WERI-Rb-1 (cell line): ENCODE measurements at regions not wholly inside any gene's neighbourhood (a gene's known extent, or its start where the extent isn't known, plus 50 kb on each side); places are given as distances from the start of the nearest gene placed in this dataset.

Experiments
- DNase-seq: peaks from one replicate; pipeline ENCODE4 v3.0.0-alpha.2; 2020
- H3K27ac ChIP-seq: fragments of 250-450 bp; sonication (Bioruptor Pico); 2 replicates; pipeline ENCODE4 v1.5.1; 2020; ENCODE audit warnings: mild to moderate bottlenecking, moderate library complexity
- H3K27me3 ChIP-seq: fragments of 250-450 bp; sonication (Bioruptor Pico); 2 replicates; pipeline ENCODE4 v1.5.1; 2021; ENCODE audit warnings: mild to moderate bottlenecking, low read depth, moderate library complexity; ENCODE audit not compliant: insufficient read depth, severe bottlenecking
- H3K36me3 ChIP-seq: fragments of 250-450 bp; sonication (Bioruptor Pico); 2 replicates; pipeline ENCODE4 v1.5.1; 2020; ENCODE audit warnings: mild to moderate bottlenecking, moderate library complexity
- H3K4me3 ChIP-seq: 2 replicates; pipeline ENCODE4 v1.5.1; 2011; ENCODE audit warnings: low read depth, mild to moderate bottlenecking, control low read depth, low read length
- H3K9me3 ChIP-seq: fragments of 250-450 bp; sonication (Bioruptor Pico); 2 replicates; pipeline ENCODE4 v1.5.1; 2021; ENCODE audit warnings: mild to moderate bottlenecking, moderate library complexity; ENCODE audit not compliant: severe bottlenecking
- CTCF ChIP-seq: IDR thresholded peaks from 2 replicates; pipeline ENCODE4 v1.5.1; 2011; ENCODE audit warnings: low read depth, mild to moderate bottlenecking, control low read depth, inconsistent platforms, low read length

GRCh38 chr3:194225988-194226663 lies 90.2 kb downstream of the HES1 start:
- TF ChIP-seq CTCF = no peak
- H3K27ac ChIP-seq = no peak overlapping the region
- DNase-seq = no peak
- H3K9me3 ChIP-seq = no peaks in the 10 kb centered on the region
- no peaks in the 10 kb centered on the region for H3K27me3 ChIP-seq
- H3K4me3 ChIP-seq = no peak overlapping the region
- no peaks in the 10 kb centered on the region for H3K36me3 ChIP-seq

- no peak for DNase-seq
- Histone ChIP-seq H3K27me3 (no peaks in the 10 kb centered on the region), H3K9me3 (no peaks in the 10 kb centered on the region), H3K4me3 (no peak overlapping the region), H3K36me3 (no peaks in the 10 kb centered on the region), H3K27ac (no peak overlapping the region)
- TF ChIP-seq CTCF = no peak
Observed at GRCh38 chr3:194231929-194232832, 96.2 kb downstream of the HES1 start.

- H3K27ac ChIP-seq = no peak overlapping the region
- no peaks in the 10 kb centered on the region for H3K36me3 ChIP-seq
- H3K27me3 ChIP-seq = no peaks in the 10 kb centered on the region
- DNase-seq = no peak
- TF ChIP-seq CTCF = no peak
- no peaks in the 10 kb centered on the region for H3K9me3 ChIP-seq
- no peak overlapping the region for H3K4me3 ChIP-seq
Observed at GRCh38 chr3:194233150-194233549, 97.2 kb downstream of the HES1 start.

GRCh38 chr3:194235160-194235559 lies 99.2 kb downstream of the HES1 start:
- Histone ChIP-seq H3K9me3 (no peaks in the 10 kb centered on the region), H3K4me3 (no peak overlapping the region), H3K27ac (no peak overlapping the region), H3K27me3 (no peaks in the 10 kb centered on the region), H3K36me3 (no peaks in the 10 kb centered on the region)
- no peak for DNase-seq
- no peak for TF ChIP-seq CTCF

- no peaks in the 10 kb centered on the region for H3K36me3 ChIP-seq
- no peak overlapping the region for H3K4me3 ChIP-seq
- no peak for TF ChIP-seq CTCF
- H3K9me3 ChIP-seq = no peaks in the 10 kb centered on the region
- H3K27me3 ChIP-seq = no peaks in the 10 kb centered on the region
- DNase-seq = no peak
- H3K27ac ChIP-seq = no peak overlapping the region
Observed at GRCh38 chr3:194237110-194237509, 101.2 kb downstream of the HES1 start.
